ENCODE measurements at regions not wholly inside any gene's neighbourhood (a gene's known extent, or its start where the extent isn't known, plus 50 kb on each side); places are given as distances from the start of the nearest gene placed in this dataset.

GRCh38 chr13:99043831-99044231 lies 66.0 kb upstream of the DOCK9 start:
- no peak for TF ChIP-seq CTCF (conservative IDR thresholded peaks at IDR 0.05; ENCODE audit: low read depth, low read length)
- no peak for TF ChIP-seq CHD1 (IDR thresholded peaks at IDR 0.05; ENCODE audit: low read depth, low read length)
- no peak for TF ChIP-seq NFE2L2 (IDR thresholded peaks at IDR 0.05; ENCODE audit: low read depth, low read length)
- TF ChIP-seq POLR2A (IDR thresholded peaks at IDR 0.05; ENCODE audit: low read depth, low read length) = no peak
- no peak for TF ChIP-seq MXI1 (IDR thresholded peaks at IDR 0.05; ENCODE audit: borderline replicate concordance, low read depth, low read length)
- TF ChIP-seq MAZ (IDR thresholded peaks at IDR 0.05; ENCODE audit: borderline replicate concordance, low read depth, low read length) = no peak
- no peak for TF ChIP-seq RCOR1 (IDR thresholded peaks at IDR 0.05; ENCODE audit: insufficient replicate concordance, low read length)
- TF ChIP-seq RAD21 (IDR thresholded peaks at IDR 0.05; ENCODE audit: low read length) = no peak
- TF ChIP-seq BHLHE40 (IDR thresholded peaks at IDR 0.05; ENCODE audit: low read depth, low read length) = no peak
- no peak for TF ChIP-seq USF2 (IDR thresholded peaks at IDR 0.05; ENCODE audit: low read depth, low read length)
- no peak for TF ChIP-seq CEBPB (IDR thresholded peaks at IDR 0.05; ENCODE audit: low read depth, low read length)
- TF ChIP-seq ELK1 (IDR thresholded peaks at IDR 0.05; ENCODE audit: borderline replicate concordance, low read depth, low read length) = no peak
- no peak for TF ChIP-seq SMC3 (IDR thresholded peaks at IDR 0.05; ENCODE audit: low read depth, low read length)
